ENCODE measurements at regions not wholly inside any gene's neighbourhood (a gene's known extent, or its start where the extent isn't known, plus 50 kb on each side); places are given as distances from the start of the nearest gene placed in this dataset.

- no peaks in the 10 kb centered on the region for H3K9me3 ChIP-seq (ENCODE audit: control insufficient read depth in 1 of 2, low read length in 2 of 2)
- H3K4me3 ChIP-seq (ENCODE audit: low read depth in 1 of 2, low read length in 2 of 2) = no peak overlapping the region
- H3K36me3 ChIP-seq (ENCODE audit: control insufficient read depth in 1 of 2, insufficient read depth in 2 of 2, low read length in 2 of 2) = no peaks in the 10 kb centered on the region
- no peaks in the 10 kb centered on the region for H3K27me3 ChIP-seq (ENCODE audit: low read depth, low read length)
- no peak overlapping the region for H3K27ac ChIP-seq (ENCODE audit: low read length)
- H3K4me1 ChIP-seq (ENCODE audit: control insufficient read depth in 1 of 2, insufficient read depth in 2 of 2, low read length in 2 of 2) = no peaks in the 10 kb centered on the region
These were observed 80.4 kb downstream of the HSPH1 start for GRCh38 chr13:31081316-31081715.

DNA sequence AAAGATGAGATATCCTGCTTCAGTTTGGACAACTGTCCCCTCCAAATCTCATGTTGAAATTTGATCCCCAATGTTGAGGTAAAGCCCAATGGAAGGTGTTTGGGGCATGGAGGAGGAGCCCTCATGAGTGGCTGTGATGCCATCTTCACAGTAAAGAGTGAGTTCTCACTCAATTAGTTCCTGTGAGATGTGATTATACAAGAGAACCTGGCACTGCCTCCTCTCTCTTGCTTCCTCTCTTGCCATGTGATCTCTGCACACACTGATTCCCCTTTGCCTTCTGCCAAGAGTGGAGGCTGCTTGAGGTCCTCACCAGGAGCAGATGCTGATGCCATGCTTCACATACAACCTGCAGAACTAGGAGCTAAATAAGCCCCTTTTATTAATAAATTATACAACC is 86.9 kb downstream of the HSPH1 start:
- Histone ChIP-seq H3K27ac (ENCODE audit: low read length) (no peak overlapping the region), H3K4me1 (ENCODE audit: control insufficient read depth in 1 of 2, insufficient read depth in 2 of 2, low read length in 2 of 2) (no peaks in the 10 kb centered on the region), H3K36me3 (ENCODE audit: control insufficient read depth in 1 of 2, insufficient read depth in 2 of 2, low read length in 2 of 2) (no peaks in the 10 kb centered on the region), H3K27me3 (ENCODE audit: low read depth, low read length) (no peaks in the 10 kb centered on the region), H3K9me3 (ENCODE audit: control insufficient read depth in 1 of 2, low read length in 2 of 2) (no peaks in the 10 kb centered on the region), H3K4me3 (ENCODE audit: low read depth in 1 of 2, low read length in 2 of 2) (no peak overlapping the region)

- Histone ChIP-seq H3K36me3 (ENCODE audit: control insufficient read depth in 1 of 2, insufficient read depth in 2 of 2, low read length in 2 of 2) (no peaks in the 10 kb centered on the region), H3K4me1 (ENCODE audit: control insufficient read depth in 1 of 2, insufficient read depth in 2 of 2, low read length in 2 of 2) (no peaks in the 10 kb centered on the region), H3K9me3 (ENCODE audit: control insufficient read depth in 1 of 2, low read length in 2 of 2) (no peaks in the 10 kb centered on the region), H3K4me3 (ENCODE audit: low read depth in 1 of 2, low read length in 2 of 2) (no peak overlapping the region), H3K27ac (ENCODE audit: low read length) (no peak overlapping the region), H3K27me3 (ENCODE audit: low read depth, low read length) (no peaks in the 10 kb centered on the region)
These were observed 87.6 kb downstream of the HSPH1 start for GRCh38 chr13:31073859-31074718.

- Histone ChIP-seq H3K27ac (ENCODE audit: low read length) (no peak overlapping the region), H3K9me3 (ENCODE audit: control insufficient read depth in 1 of 2, low read length in 2 of 2) (no peaks in the 10 kb centered on the region), H3K27me3 (ENCODE audit: low read depth, low read length) (no peaks in the 10 kb centered on the region), H3K36me3 (ENCODE audit: control insufficient read depth in 1 of 2, insufficient read depth in 2 of 2, low read length in 2 of 2) (no peaks in the 10 kb centered on the region), H3K4me3 (ENCODE audit: low read depth in 1 of 2, low read length in 2 of 2) (no peak overlapping the region), H3K4me1 (ENCODE audit: control insufficient read depth in 1 of 2, insufficient read depth in 2 of 2, low read length in 2 of 2) (no peaks in the 10 kb centered on the region)
These were observed 89.7 kb downstream of the HSPH1 start for GRCh38 chr13:31072041-31072440.

- Histone ChIP-seq H3K36me3 (ENCODE audit: control insufficient read depth in 1 of 2, insufficient read depth in 2 of 2, low read length in 2 of 2) (no peaks in the 10 kb centered on the region), H3K9me3 (ENCODE audit: control insufficient read depth in 1 of 2, low read length in 2 of 2) (no peaks in the 10 kb centered on the region), H3K4me3 (ENCODE audit: low read depth in 1 of 2, low read length in 2 of 2) (no peak overlapping the region), H3K4me1 (ENCODE audit: control insufficient read depth in 1 of 2, insufficient read depth in 2 of 2, low read length in 2 of 2) (no peaks in the 10 kb centered on the region), H3K27ac (ENCODE audit: low read length) (no peak overlapping the region), H3K27me3 (ENCODE audit: low read depth, low read length) (no peaks in the 10 kb centered on the region)
These were observed 91.7 kb downstream of the HSPH1 start for GRCh38 chr13:31069808-31070534.

GRCh38 chr13:31068119-31068423 is 93.6 kb downstream of the HSPH1 start:
- Histone ChIP-seq H3K4me1 (ENCODE audit: control insufficient read depth in 1 of 2, insufficient read depth in 2 of 2, low read length in 2 of 2) (no peaks in the 10 kb centered on the region), H3K36me3 (ENCODE audit: control insufficient read depth in 1 of 2, insufficient read depth in 2 of 2, low read length in 2 of 2) (no peaks in the 10 kb centered on the region), H3K4me3 (ENCODE audit: low read depth in 1 of 2, low read length in 2 of 2) (no peak overlapping the region), H3K27ac (ENCODE audit: low read length) (no peak overlapping the region), H3K9me3 (ENCODE audit: control insufficient read depth in 1 of 2, low read length in 2 of 2) (no peaks in the 10 kb centered on the region), H3K27me3 (ENCODE audit: low read depth, low read length) (no peaks in the 10 kb centered on the region)

- H3K27me3 ChIP-seq (ENCODE audit: low read depth, low read length) = no peaks in the 10 kb centered on the region
- no peak overlapping the region for H3K27ac ChIP-seq (ENCODE audit: low read length)
- no peak overlapping the region for H3K4me3 ChIP-seq (ENCODE audit: low read depth in 1 of 2, low read length in 2 of 2)
- H3K4me1 ChIP-seq (ENCODE audit: control insufficient read depth in 1 of 2, insufficient read depth in 2 of 2, low read length in 2 of 2) = no peaks in the 10 kb centered on the region
- H3K9me3 ChIP-seq (ENCODE audit: control insufficient read depth in 1 of 2, low read length in 2 of 2) = no peaks in the 10 kb centered on the region
- H3K36me3 ChIP-seq (ENCODE audit: control insufficient read depth in 1 of 2, insufficient read depth in 2 of 2, low read length in 2 of 2) = no peaks in the 10 kb centered on the region
These were observed 94.1 kb downstream of the HSPH1 start for GRCh38 chr13:31067416-31068118.

DNA sequence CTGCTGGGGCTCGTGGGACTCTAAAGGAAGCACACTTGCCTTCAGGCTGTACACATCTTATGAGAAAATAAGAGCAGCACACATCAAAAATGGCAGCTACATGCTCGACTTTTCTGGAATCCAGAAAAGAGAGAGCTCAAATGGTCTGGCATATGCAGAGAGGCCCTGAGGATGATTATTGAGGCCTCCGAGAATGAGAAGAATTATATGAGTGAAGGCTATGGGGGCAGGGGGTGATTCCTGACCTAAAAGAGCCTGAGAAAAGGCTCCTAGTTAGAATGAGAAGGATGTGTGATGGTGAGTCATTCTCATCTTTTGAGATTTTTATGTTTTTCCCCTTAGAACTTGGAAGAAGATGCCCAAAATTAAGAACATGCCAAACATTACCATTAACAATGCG is 97.1 kb downstream of the HSPH1 start:
- Histone ChIP-seq H3K36me3 (ENCODE audit: control insufficient read depth in 1 of 2, insufficient read depth in 2 of 2, low read length in 2 of 2) (no peaks in the 10 kb centered on the region), H3K4me1 (ENCODE audit: control insufficient read depth in 1 of 2, insufficient read depth in 2 of 2, low read length in 2 of 2) (no peaks in the 10 kb centered on the region), H3K4me3 (ENCODE audit: low read depth in 1 of 2, low read length in 2 of 2) (no peak overlapping the region), H3K27ac (ENCODE audit: low read length) (no peak overlapping the region), H3K27me3 (ENCODE audit: low read depth, low read length) (no peaks in the 10 kb centered on the region), H3K9me3 (ENCODE audit: control insufficient read depth in 1 of 2, low read length in 2 of 2) (no peaks in the 10 kb centered on the region)

GRCh38 chr13:31063772-31064171 is 97.9 kb downstream of the HSPH1 start:
- no peaks in the 10 kb centered on the region for H3K9me3 ChIP-seq (ENCODE audit: control insufficient read depth in 1 of 2, low read length in 2 of 2)
- H3K4me3 ChIP-seq (ENCODE audit: low read depth in 1 of 2, low read length in 2 of 2) = no peak overlapping the region
- no peak overlapping the region for H3K27ac ChIP-seq (ENCODE audit: low read length)

GRCh38 chr13:31060655-31061054 is 101.0 kb downstream of the HSPH1 start:
- H3K27ac ChIP-seq (ENCODE audit: low read length) = no peak overlapping the region
- no peaks in the 10 kb centered on the region for H3K27me3 ChIP-seq (ENCODE audit: low read depth, low read length)
- no peak overlapping the region for H3K4me3 ChIP-seq (ENCODE audit: low read depth in 1 of 2, low read length in 2 of 2)
- no peaks in the 10 kb centered on the region for H3K9me3 ChIP-seq (ENCODE audit: control insufficient read depth in 1 of 2, low read length in 2 of 2)
- H3K36me3 ChIP-seq (ENCODE audit: control insufficient read depth in 1 of 2, insufficient read depth in 2 of 2, low read length in 2 of 2) = no peaks in the 10 kb centered on the region
- H3K4me1 ChIP-seq (ENCODE audit: control insufficient read depth in 1 of 2, insufficient read depth in 2 of 2, low read length in 2 of 2) = no peaks in the 10 kb centered on the region

More at GRCh38 chr13:31063772-31064171, 97.9 kb downstream of the HSPH1 start:
- Histone ChIP-seq H3K27me3 (ENCODE audit: low read depth, low read length) (no peaks in the 10 kb centered on the region), H3K36me3 (ENCODE audit: control insufficient read depth in 1 of 2, insufficient read depth in 2 of 2, low read length in 2 of 2) (no peaks in the 10 kb centered on the region), H3K4me1 (ENCODE audit: control insufficient read depth in 1 of 2, insufficient read depth in 2 of 2, low read length in 2 of 2) (no peaks in the 10 kb centered on the region)

DNA sequence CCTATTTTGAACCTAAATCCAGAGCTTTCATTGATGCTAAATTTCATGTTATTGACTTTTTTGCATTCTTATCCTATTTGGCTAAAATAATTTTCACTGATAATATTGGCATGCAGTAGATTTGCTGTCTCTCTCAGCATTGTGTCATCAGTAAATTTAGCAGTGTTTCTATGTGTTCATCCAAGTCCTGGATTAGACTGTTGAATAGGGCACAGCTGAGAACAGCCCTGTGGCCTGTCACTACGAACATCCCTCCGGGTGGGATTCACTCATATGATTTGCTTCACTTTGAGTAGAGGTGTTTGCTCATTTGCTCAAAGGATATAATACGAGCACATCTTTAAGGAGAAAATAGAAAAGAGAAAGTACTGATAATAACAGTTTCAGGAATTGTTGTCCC is 101.5 kb downstream of the HSPH1 start:
- Histone ChIP-seq H3K36me3 (ENCODE audit: control insufficient read depth in 1 of 2, insufficient read depth in 2 of 2, low read length in 2 of 2) (no peaks in the 10 kb centered on the region), H3K4me1 (ENCODE audit: control insufficient read depth in 1 of 2, insufficient read depth in 2 of 2, low read length in 2 of 2) (no peaks in the 10 kb centered on the region), H3K4me3 (ENCODE audit: low read depth in 1 of 2, low read length in 2 of 2) (no peak overlapping the region), H3K27ac (ENCODE audit: low read length) (no peak overlapping the region), H3K9me3 (ENCODE audit: control insufficient read depth in 1 of 2, low read length in 2 of 2) (no peaks in the 10 kb centered on the region), H3K27me3 (ENCODE audit: low read depth, low read length) (no peaks in the 10 kb centered on the region)

Measured in muscle layer of duodenum (tissue), 2 donors.